Vagina (tissue), 2 donors: ENCODE measurements at regions not wholly inside any gene's neighbourhood (a gene's known extent, or its start where the extent isn't known, plus 50 kb on each side); places are given as distances from the start of the nearest gene placed in this dataset.

Experiments
- DNase-seq, 2 donors: peaks; one replicate each; pipeline ENCODE4 v3.0.0-alpha.2; 2017; ENCODE audit errors: extremely low spot score in 2 of 2
- H3K27ac ChIP-seq: fragments of 200-600 bp; sonication (generic); one replicate; pipeline ENCODE4 v1.5.1; 2019
- H3K27me3 ChIP-seq: fragments of 200-600 bp; sonication (generic); one replicate; pipeline ENCODE4 v1.5.1; 2019
- H3K36me3 ChIP-seq, 2 donors: fragments of 200-600 bp; sonication (generic); one replicate each; pipeline ENCODE4 v1.5.1; 2017 to 2019
- H3K4me1 ChIP-seq: fragments of 200-600 bp; sonication (generic); one replicate; pipeline ENCODE4 v1.5.1; 2019
- H3K4me3 ChIP-seq, 2 donors: fragments of 200-600 bp; sonication (generic); 1 replicate in 1 of 2; 2 replicates in 1 of 2; pipeline ENCODE4 v1.5.1; 2016 to 2019
- H3K9me3 ChIP-seq: fragments of 200-600 bp; sonication (generic); one replicate; pipeline ENCODE4 v1.5.1; 2019
- CTCF ChIP-seq, 3 experiments: fragments of 450-650 bp in 2 of 3; fragments of 200-600 bp in 1 of 3; sonication (generic) in 1 of 3; IDR thresholded peaks; one replicate each; pipeline ENCODE4 v1.5.1; 2017 to 2019; ENCODE audit warnings: antibody characterized with exemption in 3 of 3, mild to moderate bottlenecking in 2 of 3, moderate library complexity in 2 of 3
- POLR2A ChIP-seq, 2 donors: fragments of 450-650 bp; IDR thresholded peaks; one replicate each; pipeline ENCODE4 v1.6.1; 2017; ENCODE audit warnings: antibody characterized with exemption in 2 of 2, mild to moderate bottlenecking in 2 of 2, moderate library complexity in 2 of 2
- POLR2AphosphoS5 ChIP-seq, 2 donors: sonication (generic); formaldehyde crosslinking; IDR thresholded peaks; one replicate each; pipeline ENCODE4 v1.9.0; 2017; ENCODE audit warnings: antibody characterized with exemption in 2 of 2, mild to moderate bottlenecking in 2 of 2, low read depth in 1 of 2; ENCODE audit not compliant: insufficient read depth in 1 of 2
- intact Hi-C: fragments of 100-400 bp; cut with DNase I; formaldehyde crosslinking; loops from one replicate; pipeline ENCODE4 v1.15.1; 2023

DNA sequence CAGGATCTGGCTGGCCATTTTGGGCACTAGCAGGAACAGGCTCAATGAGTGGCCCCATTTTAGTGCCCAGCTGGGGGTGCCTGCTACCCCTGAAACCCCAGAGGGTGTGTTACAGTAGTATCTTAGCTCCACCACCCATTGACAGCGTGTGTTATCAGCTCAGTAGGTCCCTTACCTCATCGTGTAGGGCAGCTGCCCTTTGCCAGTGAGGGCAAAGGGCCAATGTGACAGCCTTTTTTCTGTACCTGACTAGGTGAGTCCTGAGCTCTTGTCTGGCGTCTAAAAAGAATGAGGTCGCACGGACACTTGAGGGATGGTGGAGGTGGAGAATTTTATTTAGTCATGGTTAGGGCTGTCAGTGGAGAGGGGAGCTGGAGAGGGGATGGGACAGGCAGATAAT, 462.2 kb downstream of the PIK3C3 start:
- intact Hi-C loops: no loop called here
- TF ChIP-seq POLR2A (IDR thresholded peaks at IDR 0.05) (no peak), CTCF (IDR thresholded peaks at IDR 0.05) (no peak), POLR2AphosphoS5 (IDR thresholded peaks at IDR 0.05; ENCODE audit: insufficient read depth in 1 of 2, low read depth in 1 of 2) (no peak)
- H3K4me3 ChIP-seq: no peak overlapping the region
- no peak overlapping the region for H3K27ac ChIP-seq
- no peaks in the 10 kb centered on the region for H3K4me1 ChIP-seq
- DNase-seq: no peak
- H3K36me3 ChIP-seq: no peaks in the 10 kb centered on the region
- H3K9me3 ChIP-seq: no peaks in the 10 kb centered on the region
- no peaks in the 10 kb centered on the region for H3K27me3 ChIP-seq

DNA sequence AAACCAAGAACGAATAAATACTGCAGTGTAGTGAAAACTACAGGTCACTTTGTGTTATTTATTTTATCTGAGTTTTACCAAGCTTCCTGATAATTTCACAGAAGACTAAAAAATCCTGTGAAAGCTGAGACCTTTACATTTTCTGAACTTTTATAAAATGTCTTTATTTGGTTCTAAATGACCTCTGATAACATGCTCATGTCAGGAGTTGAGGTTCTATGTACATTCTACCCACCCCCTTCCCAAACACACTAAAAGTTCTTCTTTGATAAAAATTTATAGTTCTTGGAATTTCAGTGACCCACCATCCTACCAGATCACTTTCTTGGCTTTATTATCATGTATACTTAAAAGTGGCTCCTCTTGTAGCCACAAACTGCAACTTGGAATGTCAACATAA, 463.1 kb downstream of the PIK3C3 start:
- H3K4me1 ChIP-seq: no peaks in the 10 kb centered on the region
- H3K9me3 ChIP-seq: no peaks in the 10 kb centered on the region
- no peak for TF ChIP-seq CTCF (IDR thresholded peaks at IDR 0.05)
- TF ChIP-seq POLR2AphosphoS5 (IDR thresholded peaks at IDR 0.05; ENCODE audit: insufficient read depth in 1 of 2, low read depth in 1 of 2): no peak
- no peak for TF ChIP-seq POLR2A (IDR thresholded peaks at IDR 0.05)
- no peak overlapping the region for H3K27ac ChIP-seq
- no peak overlapping the region for H3K4me3 ChIP-seq
- intact Hi-C loops: no loop called here
- no peak for DNase-seq
- no peaks in the 10 kb centered on the region for H3K27me3 ChIP-seq
- H3K36me3 ChIP-seq: no peaks in the 10 kb centered on the region

DNA sequence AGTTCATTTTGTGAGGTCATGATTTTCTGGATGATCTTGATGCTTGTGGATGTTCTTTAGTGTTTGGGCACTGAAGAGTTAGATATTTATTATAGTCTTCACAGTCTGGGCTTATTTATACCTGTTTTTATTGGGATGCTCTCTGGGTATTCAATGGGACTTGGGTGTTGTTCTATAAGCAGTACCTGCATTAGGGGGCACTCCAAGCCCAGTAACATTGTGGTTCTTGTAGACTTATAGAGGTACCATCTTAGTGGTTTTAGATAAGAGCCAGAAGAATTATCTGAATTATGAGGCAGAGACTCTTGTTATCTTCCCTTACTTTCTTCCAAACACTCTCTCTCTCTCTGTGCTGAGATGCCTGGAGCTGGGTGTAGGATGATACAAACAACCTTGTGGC, 470.0 kb downstream of the PIK3C3 start:
- no peak for DNase-seq
- no peaks in the 10 kb centered on the region for H3K9me3 ChIP-seq
- intact Hi-C loops: no loop called here
- H3K27ac ChIP-seq: no peak overlapping the region
- no peak for TF ChIP-seq POLR2A (IDR thresholded peaks at IDR 0.05)
- no peak for TF ChIP-seq POLR2AphosphoS5 (IDR thresholded peaks at IDR 0.05; ENCODE audit: insufficient read depth in 1 of 2, low read depth in 1 of 2)
- TF ChIP-seq CTCF (IDR thresholded peaks at IDR 0.05): no peak
- no peak overlapping the region for H3K4me3 ChIP-seq
- no peaks in the 10 kb centered on the region for H3K4me1 ChIP-seq
- H3K27me3 ChIP-seq: no peaks in the 10 kb centered on the region
- no peaks in the 10 kb centered on the region for H3K36me3 ChIP-seq

DNA sequence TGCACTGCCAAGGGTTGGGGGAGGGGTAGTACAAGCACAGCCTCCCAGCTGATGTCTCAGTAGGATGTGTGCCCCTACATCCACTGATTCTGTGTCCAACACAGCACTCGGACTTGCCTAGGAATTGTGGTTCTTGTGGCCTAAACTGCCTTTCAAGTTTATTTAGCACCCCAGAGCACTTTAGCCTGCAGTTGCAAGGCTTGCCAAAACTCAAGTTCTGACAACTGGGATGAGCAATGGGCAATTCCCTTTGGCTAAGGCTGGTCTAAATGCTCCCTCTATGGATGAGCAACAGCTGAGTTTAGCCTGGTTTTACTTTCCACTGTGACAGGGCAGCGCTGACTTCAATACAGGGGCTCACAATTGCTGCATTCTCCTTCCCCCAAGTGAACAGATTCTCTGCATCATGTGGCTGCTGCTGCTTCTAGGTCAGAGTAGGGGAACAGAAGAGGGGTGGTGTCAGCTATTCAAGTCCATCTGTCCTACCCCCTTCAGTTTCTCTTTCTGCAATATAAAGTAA, 471.5 kb downstream of the PIK3C3 start:
- H3K36me3 ChIP-seq: no peaks in the 10 kb centered on the region
- intact Hi-C loops: no loop called here
- H3K4me1 ChIP-seq: no peaks in the 10 kb centered on the region
- H3K27me3 ChIP-seq: no peaks in the 10 kb centered on the region
- no peak for DNase-seq
- no peak overlapping the region for H3K27ac ChIP-seq
- no peaks in the 10 kb centered on the region for H3K9me3 ChIP-seq
- no peak overlapping the region for H3K4me3 ChIP-seq
- TF ChIP-seq POLR2AphosphoS5 (IDR thresholded peaks at IDR 0.05; ENCODE audit: insufficient read depth in 1 of 2, low read depth in 1 of 2): no peak
- no peak for TF ChIP-seq POLR2A (IDR thresholded peaks at IDR 0.05)
- no peak for TF ChIP-seq CTCF (IDR thresholded peaks at IDR 0.05)

DNA sequence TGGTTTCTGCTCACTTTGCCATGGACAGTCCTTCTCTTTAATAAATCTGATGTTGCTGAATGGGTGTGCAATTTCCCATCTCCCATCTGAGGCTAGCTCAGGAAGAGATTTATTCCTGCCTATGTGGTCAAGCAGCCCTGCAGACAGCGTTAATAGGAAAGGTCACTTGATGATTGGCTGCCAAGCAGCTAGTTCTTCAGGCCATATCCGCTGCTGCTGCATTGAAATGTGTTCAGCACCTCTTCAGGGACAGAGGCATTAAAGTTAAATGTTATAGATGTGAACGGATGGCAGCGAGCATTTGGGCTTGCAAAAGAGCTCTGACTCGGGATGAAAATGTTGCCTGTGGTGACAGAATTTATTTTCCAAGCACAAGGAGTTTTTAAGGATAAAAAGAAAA, 474.2 kb downstream of the PIK3C3 start:
- TF ChIP-seq POLR2AphosphoS5 (IDR thresholded peaks at IDR 0.05; ENCODE audit: insufficient read depth in 1 of 2, low read depth in 1 of 2): no peak
- no peak for TF ChIP-seq CTCF (IDR thresholded peaks at IDR 0.05)
- no peak for TF ChIP-seq POLR2A (IDR thresholded peaks at IDR 0.05)
- H3K4me3 ChIP-seq: no peak overlapping the region
- H3K27me3 ChIP-seq: no peaks in the 10 kb centered on the region
- no peaks in the 10 kb centered on the region for H3K36me3 ChIP-seq
- H3K9me3 ChIP-seq: no peaks in the 10 kb centered on the region
- H3K27ac ChIP-seq: no peak overlapping the region
- no peaks in the 10 kb centered on the region for H3K4me1 ChIP-seq
- DNase-seq: no peak
- intact Hi-C loops: no loop called here
